SKM-1 (cell line): ENCODE measurements at regions not wholly inside any gene's neighbourhood (a gene's known extent, or its start where the extent isn't known, plus 50 kb on each side); places are given as distances from the start of the nearest gene placed in this dataset.
"Not testable (repeated sequence)": the region's sequence is repeated elsewhere in the genome, so short reads cannot be mapped to it uniquely, and the experiment has no call there.

Experiments used
- DNase-seq: peaks from one replicate; lab custom pipeline; 2025; ENCODE audit not compliant: unreplicated experiment; lab: John Stamatoyannopoulos, UW

GRCh38 chr16:35195173-35195863 is 1735.9 kb downstream of the TP53TG3F start:
- no peak for DNase-seq

GRCh38 chr16:35195864-35196216 is 1736.4 kb downstream of the TP53TG3F start:
- no peak for DNase-seq

GRCh38 chr16:35196313-35196712 is 1736.9 kb downstream of the TP53TG3F start:
- no peak for DNase-seq

GRCh38 chr16:35197656-35198055 is 1738.2 kb downstream of the TP53TG3F start:
- no peak for DNase-seq

GRCh38 chr16:35198223-35199199 is 1739.1 kb downstream of the TP53TG3F start:
- no peak for DNase-seq

- no peak for DNase-seq
These were observed 1741.2 kb downstream of the TP53TG3F start for GRCh38 chr16:35200662-35201061.

- no peak for DNase-seq
These were observed 1741.7 kb downstream of the TP53TG3F start for GRCh38 chr16:35201151-35201550.

- DNase-seq = no peak
These were observed 1744.2 kb downstream of the TP53TG3F start for GRCh38 chr16:35203636-35204035.

GRCh38 chr16:35207059-35207999 is 1747.9 kb downstream of the TP53TG3F start:
- no peak for DNase-seq

- DNase-seq = no peak
These were observed 1748.9 kb downstream of the TP53TG3F start for GRCh38 chr16:35208001-35208935.

- no peak for DNase-seq
These were observed 1751.4 kb downstream of the TP53TG3F start for GRCh38 chr16:35210681-35211433.

- no peak for DNase-seq
These were observed 1755.4 kb downstream of the TP53TG3F start for GRCh38 chr16:35214840-35215239.

GRCh38 chr16:35215287-35215686 is 1755.9 kb downstream of the TP53TG3F start:
- DNase-seq = no peak

GRCh38 chr16:35216261-35216660 is 1756.8 kb downstream of the TP53TG3F start:
- not testable (repeated sequence) for DNase-seq

GRCh38 chr16:35221482-35222185 is 1762.2 kb downstream of the TP53TG3F start:
- DNase-seq = no peak

GRCh38 chr16:35234679-35235078 is 1775.3 kb downstream of the TP53TG3F start:
- no peak for DNase-seq

GRCh38 chr16:35239561-35239960 is 1780.1 kb downstream of the TP53TG3F start:
- DNase-seq = no peak

GRCh38 chr16:35249051-35249450 is 1789.6 kb downstream of the TP53TG3F start:
- DNase-seq = no peak
